Trophoblast cell (in vitro differentiated cells and primary cell): ENCODE measurements at regions not wholly inside any gene's neighbourhood (a gene's known extent, or its start where the extent isn't known, plus 50 kb on each side); places are given as distances from the start of the nearest gene placed in this dataset.

Experiments used
- DNase-seq, 2 donors: peaks; one replicate each; pipeline ENCODE4 v3.0.0-alpha.2; 2016
- H2AFZ ChIP-seq: 2 replicates; pipeline ENCODE4 v1.6.1; 2013; ENCODE audit warnings: low read length, moderate library complexity, mild to moderate bottlenecking; ENCODE audit not compliant: insufficient read depth, poor library complexity
- H2AK5ac ChIP-seq: 2 replicates; pipeline ENCODE4 v1.6.1; 2013; ENCODE audit warnings: mild to moderate bottlenecking, low read length
- H2BK120ac ChIP-seq: 2 replicates; pipeline ENCODE4 v1.6.1; 2013; ENCODE audit warnings: low read length, mild to moderate bottlenecking, moderate library complexity; ENCODE audit not compliant: insufficient read depth, poor library complexity
- H2BK12ac ChIP-seq: 2 replicates; pipeline ENCODE4 v1.6.1; 2013; ENCODE audit warnings: mild to moderate bottlenecking, low read length, moderate library complexity
- H2BK5ac ChIP-seq: 2 replicates; pipeline ENCODE4 v1.6.1; 2013; ENCODE audit warnings: low read length, low read depth, moderate library complexity, mild to moderate bottlenecking; ENCODE audit not compliant: poor library complexity
- H3K14ac ChIP-seq: 2 replicates; pipeline ENCODE4 v1.6.1; 2013; ENCODE audit warnings: mild to moderate bottlenecking, low read length
- H3K18ac ChIP-seq: 2 replicates; pipeline ENCODE4 v1.6.1; 2013; ENCODE audit warnings: mild to moderate bottlenecking, low read length
- H3K23ac ChIP-seq: 2 replicates; pipeline ENCODE4 v1.6.1; 2013; ENCODE audit warnings: low read length
- H3K27ac ChIP-seq: 2 replicates; pipeline ENCODE4 v1.5.1; 2013; ENCODE audit warnings: low read depth, mild to moderate bottlenecking, inconsistent platforms, low read length, moderate library complexity
- H3K27me3 ChIP-seq: 2 replicates; pipeline ENCODE4 v1.6.1; 2013; ENCODE audit warnings: inconsistent platforms, mild to moderate bottlenecking, low read length, moderate library complexity; ENCODE audit not compliant: insufficient read depth
- H3K36me3 ChIP-seq, 2 experiments: 1 replicate in 1 of 2; 2 replicates in 1 of 2; pipeline ENCODE4 v1.6.1; 2013; ENCODE audit warnings: low read length in 2 of 2, mild to moderate bottlenecking in 2 of 2, moderate library complexity in 1 of 2; ENCODE audit not compliant: insufficient read depth in 2 of 2, control insufficient read depth in 1 of 2
- H3K4ac ChIP-seq: 2 replicates; pipeline ENCODE4 v1.6.1; 2013; ENCODE audit warnings: low read depth, mild to moderate bottlenecking, low read length, moderate library complexity
- H3K4me1 ChIP-seq, 2 experiments: 1 replicate in 1 of 2; 2 replicates in 1 of 2; pipeline ENCODE4 v1.6.1; 2013; ENCODE audit warnings: low read length in 2 of 2, mild to moderate bottlenecking in 2 of 2, moderate library complexity in 1 of 2; ENCODE audit not compliant: insufficient read depth in 2 of 2, control insufficient read depth in 1 of 2
- H3K4me2 ChIP-seq: 2 replicates; pipeline ENCODE4 v1.6.1; 2013; ENCODE audit warnings: inconsistent platforms, mild to moderate bottlenecking, low read length, moderate library complexity
- H3K4me3 ChIP-seq: 2 replicates; pipeline ENCODE4 v1.5.1; 2013; ENCODE audit warnings: mild to moderate bottlenecking, low read depth, low read length, inconsistent platforms
- H3K79me1 ChIP-seq: one replicate; pipeline ENCODE4 v1.6.1; 2013; ENCODE audit warnings: low read length
- H3K79me2 ChIP-seq: 2 replicates; pipeline ENCODE4 v1.6.1; 2013; ENCODE audit warnings: low read length, mild to moderate bottlenecking; ENCODE audit not compliant: control insufficient read depth, insufficient read depth, poor library complexity
- H3K9ac ChIP-seq: 2 replicates; pipeline ENCODE4 v1.6.1; 2013; ENCODE audit warnings: mild to moderate bottlenecking, low read length
- H3K9me3 ChIP-seq: 2 replicates; pipeline ENCODE4 v1.6.1; 2013; ENCODE audit warnings: low read depth, mild to moderate bottlenecking, control low read depth, inconsistent platforms, low read length; ENCODE audit not compliant: insufficient read depth
- H4K12ac ChIP-seq: 2 replicates; pipeline ENCODE4 v1.6.1; 2013; ENCODE audit warnings: low read depth, mild to moderate bottlenecking, low read length, moderate library complexity
- H4K8ac ChIP-seq: 2 replicates; pipeline ENCODE4 v1.6.1; 2013; ENCODE audit warnings: low read depth, mild to moderate bottlenecking, low read length, moderate library complexity
- H4K91ac ChIP-seq: one replicate; pipeline ENCODE4 v1.6.1; 2013; ENCODE audit warnings: low read depth, mild to moderate bottlenecking, low read length, moderate library complexity
- WGBS: extraction: QIAGEN DNeasy Blood & Tissue Kit; methylation state at CpG from one replicate; pipeline ENCODE4 v1.1.7; 2013; ENCODE audit warnings: missing lambda C conversion rate; ENCODE audit not compliant: insufficient read length, insufficient coverage; ENCODE audit errors: extremely low coverage; 5-methylcytosine and 5-hydroxymethylcytosine counted together

DNA sequence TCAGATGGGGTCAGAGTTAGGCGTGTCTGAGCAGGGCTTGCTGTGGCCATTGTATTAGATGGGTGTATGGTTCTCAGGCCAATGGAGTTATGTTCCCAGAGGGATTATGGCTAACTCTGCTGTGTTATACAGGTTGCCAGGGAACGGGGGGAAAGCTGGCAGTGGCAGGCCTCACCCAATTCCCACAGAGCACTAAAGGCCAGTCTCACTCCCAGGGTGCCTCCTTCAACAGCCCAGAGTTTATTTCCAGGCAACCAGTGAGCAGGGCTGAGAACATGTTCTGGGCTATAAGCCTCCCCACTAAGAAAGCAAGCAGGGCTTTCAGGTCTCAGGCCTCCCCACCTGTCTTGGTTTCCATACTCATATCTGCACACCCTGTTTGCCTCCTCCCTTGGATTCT lies 597.9 kb downstream of the ZNF608 start:
- H3K79me1 ChIP-seq: no peaks in the 10 kb centered on the region
- no peak overlapping the region for H4K91ac ChIP-seq
- no peaks in the 10 kb centered on the region for H3K4me1 ChIP-seq
- H2BK120ac ChIP-seq: no peak overlapping the region
- no peak overlapping the region for H4K12ac ChIP-seq
- DNase-seq: no peak
- H3K27me3 ChIP-seq: no peaks in the 10 kb centered on the region
- H3K14ac ChIP-seq: no peak overlapping the region
- no peak overlapping the region for H3K4me2 ChIP-seq
- H3K4me3 ChIP-seq: no peak overlapping the region
- peaks cover 3% of the 10 kb centered on the region for H3K9me3 ChIP-seq
- H2AFZ ChIP-seq: no peak overlapping the region
- no CpG with 5 or more reads among the region's 2 CpGs for WGBS
- H2AK5ac ChIP-seq: no peak overlapping the region
- H3K79me2 ChIP-seq: no peaks in the 10 kb centered on the region
- no peak overlapping the region for H2BK5ac ChIP-seq
- H3K9ac ChIP-seq: no peak overlapping the region
- no peak overlapping the region for H2BK12ac ChIP-seq
- no peak overlapping the region for H3K18ac ChIP-seq
- no peak overlapping the region for H3K27ac ChIP-seq
- H4K8ac ChIP-seq: no peak overlapping the region
- H3K36me3 ChIP-seq: no peaks in the 10 kb centered on the region
- no peak overlapping the region for H3K4ac ChIP-seq
- no peak overlapping the region for H3K23ac ChIP-seq

DNA sequence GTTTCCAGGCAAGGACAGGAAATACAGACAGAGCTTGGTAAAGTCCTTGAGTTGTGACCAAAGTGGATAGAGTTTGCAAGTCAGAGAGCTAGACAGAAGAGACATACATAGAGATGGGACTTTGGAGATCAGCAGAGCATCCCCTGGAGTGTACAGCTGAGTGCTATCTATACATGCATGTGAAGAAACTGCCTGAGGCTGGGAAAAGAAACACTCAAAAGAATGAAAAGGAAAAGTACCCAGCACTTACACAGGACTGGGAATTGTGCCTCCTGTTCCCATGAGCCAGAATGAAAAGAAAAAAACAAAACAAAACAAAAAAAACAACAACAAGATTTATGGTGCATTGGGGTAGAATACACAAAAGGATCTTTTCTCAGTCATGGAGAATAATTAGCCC lies 606.4 kb downstream of the ZNF608 start:
- no peak overlapping the region for H2AFZ ChIP-seq
- no peak overlapping the region for H3K4me3 ChIP-seq
- H3K27ac ChIP-seq: no peak overlapping the region
- H2AK5ac ChIP-seq: no peak overlapping the region
- no peak overlapping the region for H4K12ac ChIP-seq
- no peak overlapping the region for H2BK120ac ChIP-seq
- no peak overlapping the region for H2BK5ac ChIP-seq
- H3K14ac ChIP-seq: no peak overlapping the region
- no peak overlapping the region for H2BK12ac ChIP-seq
- H3K79me1 ChIP-seq: no peaks in the 10 kb centered on the region
- H3K9me3 ChIP-seq: peaks cover 3% of the 10 kb centered on the region
- no peaks in the 10 kb centered on the region for H3K36me3 ChIP-seq
- H3K9ac ChIP-seq: no peak overlapping the region
- no peak overlapping the region for H4K91ac ChIP-seq
- H3K4me2 ChIP-seq: no peak overlapping the region
- H3K4me1 ChIP-seq: no peaks in the 10 kb centered on the region
- no peak overlapping the region for H3K23ac ChIP-seq
- H3K18ac ChIP-seq: no peak overlapping the region
- no peaks in the 10 kb centered on the region for H3K27me3 ChIP-seq
- DNase-seq: no peak
- no peak overlapping the region for H4K8ac ChIP-seq
- H3K79me2 ChIP-seq: no peaks in the 10 kb centered on the region
- no peak overlapping the region for H3K4ac ChIP-seq

DNA sequence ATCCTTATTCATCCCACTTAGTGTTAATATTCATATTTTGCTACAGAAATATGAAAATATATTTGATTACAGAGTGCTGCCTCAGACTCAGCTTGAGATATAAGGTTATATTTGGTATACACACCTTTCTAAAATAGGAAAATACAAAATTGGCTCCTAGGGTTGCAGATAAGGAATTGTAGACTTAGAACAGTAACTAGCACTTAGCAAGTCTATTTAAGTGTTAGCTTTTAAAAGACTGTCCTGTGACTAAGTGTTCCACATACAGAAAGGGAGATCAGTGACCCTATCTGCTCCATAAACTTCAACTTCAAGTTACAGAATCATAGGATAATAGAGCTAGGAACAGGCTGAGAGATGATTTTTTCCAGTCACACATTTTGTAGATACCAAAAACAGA lies 607.0 kb downstream of the ZNF608 start:
- no peak overlapping the region for H2AK5ac ChIP-seq
- H3K9ac ChIP-seq: no peak overlapping the region
- H3K27me3 ChIP-seq: no peaks in the 10 kb centered on the region
- no peak overlapping the region for H2BK5ac ChIP-seq
- peaks cover 3% of the 10 kb centered on the region for H3K9me3 ChIP-seq
- H3K36me3 ChIP-seq: no peaks in the 10 kb centered on the region
- H2BK120ac ChIP-seq: no peak overlapping the region
- no peak for DNase-seq
- H3K18ac ChIP-seq: no peak overlapping the region
- H3K79me2 ChIP-seq: no peaks in the 10 kb centered on the region
- no peak overlapping the region for H3K4me2 ChIP-seq
- H3K4ac ChIP-seq: no peak overlapping the region
- H3K14ac ChIP-seq: no peak overlapping the region
- H3K23ac ChIP-seq: no peak overlapping the region
- no peak overlapping the region for H4K91ac ChIP-seq
- H4K12ac ChIP-seq: no peak overlapping the region
- H3K27ac ChIP-seq: no peak overlapping the region
- no peaks in the 10 kb centered on the region for H3K4me1 ChIP-seq
- H4K8ac ChIP-seq: no peak overlapping the region
- H3K4me3 ChIP-seq: no peak overlapping the region
- H2AFZ ChIP-seq: no peak overlapping the region
- no peaks in the 10 kb centered on the region for H3K79me1 ChIP-seq
- no peak overlapping the region for H2BK12ac ChIP-seq

DNA sequence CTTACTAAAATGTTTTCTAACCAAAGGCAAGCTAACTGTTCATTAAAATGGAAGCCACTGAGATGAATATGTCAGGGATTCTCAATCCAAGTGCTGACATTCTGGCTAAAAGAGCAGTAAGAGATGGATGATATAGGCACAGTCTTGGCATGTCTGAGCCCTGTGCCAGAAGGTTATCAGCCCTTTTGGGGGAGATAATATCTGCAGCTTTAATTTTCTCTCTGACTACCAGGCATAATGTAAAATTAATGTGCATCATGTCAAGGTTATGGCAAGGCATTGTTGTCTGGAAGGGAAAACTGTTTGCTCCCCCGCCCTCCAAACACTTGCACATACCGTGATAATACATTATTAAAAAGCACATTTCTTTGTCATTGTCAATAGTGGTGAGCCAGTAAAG lies 609.8 kb downstream of the ZNF608 start:
- H2AK5ac ChIP-seq: no peak overlapping the region
- WGBS: no CpG with 5 or more reads among the region's 2 CpGs
- no peak overlapping the region for H4K91ac ChIP-seq
- peaks cover 1% of the 10 kb centered on the region for H3K79me2 ChIP-seq
- no peaks in the 10 kb centered on the region for H3K36me3 ChIP-seq
- H3K79me1 ChIP-seq: no peaks in the 10 kb centered on the region
- H3K4me1 ChIP-seq: no peaks in the 10 kb centered on the region
- H2AFZ ChIP-seq: no peak overlapping the region
- H2BK5ac ChIP-seq: no peak overlapping the region
- no peak overlapping the region for H2BK120ac ChIP-seq
- H3K18ac ChIP-seq: no peak overlapping the region
- DNase-seq: no peak
- H3K9me3 ChIP-seq: peaks cover 3% of the 10 kb centered on the region
- no peaks in the 10 kb centered on the region for H3K27me3 ChIP-seq
- H3K4ac ChIP-seq: no peak overlapping the region
- H3K14ac ChIP-seq: no peak overlapping the region
- no peak overlapping the region for H2BK12ac ChIP-seq
- no peak overlapping the region for H4K8ac ChIP-seq
- H3K27ac ChIP-seq: no peak overlapping the region
- H3K4me2 ChIP-seq: no peak overlapping the region
- no peak overlapping the region for H3K23ac ChIP-seq
- H3K4me3 ChIP-seq: no peak overlapping the region
- H4K12ac ChIP-seq: no peak overlapping the region
- no peak overlapping the region for H3K9ac ChIP-seq

DNA sequence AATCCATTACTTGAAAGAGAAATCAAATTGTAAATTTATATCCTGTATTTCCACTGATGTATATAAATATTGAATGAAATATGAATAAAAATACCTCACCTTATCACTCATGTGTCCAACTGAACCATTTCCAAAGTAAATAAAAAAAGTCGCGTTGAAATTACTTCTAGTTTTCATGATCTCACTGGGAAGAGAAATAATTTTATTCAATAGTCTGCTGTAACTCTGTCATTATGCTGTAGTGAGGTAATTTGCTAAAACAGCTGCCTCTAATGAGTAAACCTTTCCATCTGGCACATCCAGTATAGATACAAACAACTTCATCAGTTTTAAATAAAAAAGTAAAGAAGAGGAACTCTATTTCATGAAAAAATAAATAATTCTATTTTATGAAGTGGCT lies 611.5 kb downstream of the ZNF608 start:
- no peak overlapping the region for H4K12ac ChIP-seq
- no peak overlapping the region for H2BK5ac ChIP-seq
- H3K4ac ChIP-seq: no peak overlapping the region
- H3K18ac ChIP-seq: no peak overlapping the region
- no peak overlapping the region for H3K27ac ChIP-seq
- H2AK5ac ChIP-seq: no peak overlapping the region
- no peak overlapping the region for H3K4me2 ChIP-seq
- H4K8ac ChIP-seq: no peak overlapping the region
- H4K91ac ChIP-seq: no peak overlapping the region
- no peak overlapping the region for H2BK12ac ChIP-seq
- H3K36me3 ChIP-seq: no peaks in the 10 kb centered on the region
- H3K9ac ChIP-seq: no peak overlapping the region
- H3K79me1 ChIP-seq: no peaks in the 10 kb centered on the region
- DNase-seq: no peak
- no CpG with 5 or more reads among the region's 2 CpGs for WGBS
- no peak overlapping the region for H2BK120ac ChIP-seq
- H3K4me3 ChIP-seq: no peak overlapping the region
- peaks cover 3% of the 10 kb centered on the region for H3K9me3 ChIP-seq
- no peak overlapping the region for H3K23ac ChIP-seq
- H3K14ac ChIP-seq: no peak overlapping the region
- peaks cover 1% of the 10 kb centered on the region for H3K79me2 ChIP-seq
- no peak overlapping the region for H2AFZ ChIP-seq
- no peaks in the 10 kb centered on the region for H3K4me1 ChIP-seq
- H3K27me3 ChIP-seq: no peaks in the 10 kb centered on the region
